NB4 (cell line): ENCODE measurements at regions not wholly inside any gene's neighbourhood (a gene's known extent, or its start where the extent isn't known, plus 50 kb on each side); places are given as distances from the start of the nearest gene placed in this dataset.

Experiments
- MYC ChIP-seq: IDR thresholded peaks from 2 replicates; pipeline ENCODE4 v1.6.1; 2011; ENCODE audit warnings: low read depth, low read length
- TF ChIP-seq, protein P1 (sequence below): IDR thresholded peaks from one replicate; pipeline ENCODE4 v1.5.1; 2012; ENCODE audit warnings: low read depth, low read length
- TF ChIP-seq, protein P2 (sequence below): IDR thresholded peaks from 2 replicates; pipeline ENCODE4 v1.6.1; 2011; ENCODE audit warnings: low read depth, low read length

DNA sequence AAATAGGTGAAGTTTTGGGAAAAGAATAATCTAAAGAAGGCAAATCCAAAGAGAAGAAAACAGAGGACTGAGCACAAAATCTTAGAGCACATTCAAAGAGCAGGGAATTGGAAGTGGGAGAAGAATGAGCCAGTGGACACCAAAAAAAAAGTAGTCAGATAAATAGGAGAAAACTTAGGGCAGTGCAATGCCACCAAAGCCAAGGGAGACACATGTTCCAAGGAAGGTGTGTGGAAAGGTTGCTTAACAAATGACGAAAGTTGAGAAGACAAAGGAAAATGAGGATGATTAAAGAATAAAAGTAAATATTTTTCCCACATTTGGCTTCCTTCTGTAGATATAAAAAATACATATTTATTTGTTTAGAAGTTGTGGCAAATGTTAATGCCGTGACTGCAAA is 237.6 kb downstream of the TANC2 start:
- TF ChIP-seq, protein P1, sequence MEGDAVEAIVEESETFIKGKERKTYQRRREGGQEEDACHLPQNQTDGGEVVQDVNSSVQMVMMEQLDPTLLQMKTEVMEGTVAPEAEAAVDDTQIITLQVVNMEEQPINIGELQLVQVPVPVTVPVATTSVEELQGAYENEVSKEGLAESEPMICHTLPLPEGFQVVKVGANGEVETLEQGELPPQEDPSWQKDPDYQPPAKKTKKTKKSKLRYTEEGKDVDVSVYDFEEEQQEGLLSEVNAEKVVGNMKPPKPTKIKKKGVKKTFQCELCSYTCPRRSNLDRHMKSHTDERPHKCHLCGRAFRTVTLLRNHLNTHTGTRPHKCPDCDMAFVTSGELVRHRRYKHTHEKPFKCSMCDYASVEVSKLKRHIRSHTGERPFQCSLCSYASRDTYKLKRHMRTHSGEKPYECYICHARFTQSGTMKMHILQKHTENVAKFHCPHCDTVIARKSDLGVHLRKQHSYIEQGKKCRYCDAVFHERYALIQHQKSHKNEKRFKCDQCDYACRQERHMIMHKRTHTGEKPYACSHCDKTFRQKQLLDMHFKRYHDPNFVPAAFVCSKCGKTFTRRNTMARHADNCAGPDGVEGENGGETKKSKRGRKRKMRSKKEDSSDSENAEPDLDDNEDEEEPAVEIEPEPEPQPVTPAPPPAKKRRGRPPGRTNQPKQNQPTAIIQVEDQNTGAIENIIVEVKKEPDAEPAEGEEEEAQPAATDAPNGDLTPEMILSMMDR = no peak
- no peak for TF ChIP-seq MYC
- TF ChIP-seq, protein P2, sequence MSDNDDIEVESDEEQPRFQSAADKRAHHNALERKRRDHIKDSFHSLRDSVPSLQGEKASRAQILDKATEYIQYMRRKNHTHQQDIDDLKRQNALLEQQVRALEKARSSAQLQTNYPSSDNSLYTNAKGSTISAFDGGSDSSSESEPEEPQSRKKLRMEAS = no peak
